GM12864 (cell line): ENCODE measurements at regions not wholly inside any gene's neighbourhood (a gene's known extent, or its start where the extent isn't known, plus 50 kb on each side); places are given as distances from the start of the nearest gene placed in this dataset.

Source experiments
- DNase-seq: peaks from one replicate; pipeline ENCODE4 v3.0.0-alpha.2; 2011; ENCODE audit warnings: low read depth
- H3K4me3 ChIP-seq: 2 replicates; pipeline ENCODE4 v1.5.1; 2011; ENCODE audit warnings: mild to moderate bottlenecking, low read depth, low read length, control low read depth
- TF ChIP-seq, protein P1 (sequence below): IDR thresholded peaks from 2 replicates; pipeline ENCODE4 v1.5.1; 2011; ENCODE audit warnings: low read depth, mild to moderate bottlenecking, moderate library complexity, low read length, control low read depth, inconsistent platforms; ENCODE audit errors: missing control alignments

DNA sequence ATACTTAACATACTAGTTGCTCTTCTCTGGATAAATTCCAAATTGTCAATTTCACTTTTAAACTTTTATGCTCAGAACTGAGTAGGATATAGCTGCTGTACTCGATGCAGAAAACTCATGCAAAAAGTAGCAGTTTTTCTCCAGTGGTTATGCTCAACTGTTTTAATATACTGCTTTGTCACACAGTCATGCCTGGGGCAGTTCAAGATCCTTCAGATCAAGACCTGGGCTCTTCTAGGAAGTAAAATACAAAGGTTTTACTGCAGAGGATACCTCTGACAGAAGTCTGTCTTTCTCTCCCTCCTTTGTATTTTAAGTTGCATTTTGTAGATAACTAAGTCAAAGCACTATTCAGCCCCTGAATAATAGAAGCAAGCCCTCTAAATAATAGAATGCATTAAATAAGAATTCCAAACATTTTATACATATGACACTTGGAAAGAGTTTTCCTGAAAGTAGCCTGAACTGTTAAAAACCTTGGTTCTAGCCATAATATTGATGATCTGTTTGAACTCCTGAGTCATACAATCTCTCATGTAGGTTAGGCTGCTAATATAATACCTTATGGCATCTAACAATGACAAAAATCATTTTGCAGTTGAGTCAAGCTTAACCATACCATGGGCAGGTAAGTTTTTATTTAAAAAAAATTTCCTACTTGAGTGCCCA, 183.3 kb upstream of the TRIB2 start:
- no peak overlapping the region for H3K4me3 ChIP-seq

DNA sequence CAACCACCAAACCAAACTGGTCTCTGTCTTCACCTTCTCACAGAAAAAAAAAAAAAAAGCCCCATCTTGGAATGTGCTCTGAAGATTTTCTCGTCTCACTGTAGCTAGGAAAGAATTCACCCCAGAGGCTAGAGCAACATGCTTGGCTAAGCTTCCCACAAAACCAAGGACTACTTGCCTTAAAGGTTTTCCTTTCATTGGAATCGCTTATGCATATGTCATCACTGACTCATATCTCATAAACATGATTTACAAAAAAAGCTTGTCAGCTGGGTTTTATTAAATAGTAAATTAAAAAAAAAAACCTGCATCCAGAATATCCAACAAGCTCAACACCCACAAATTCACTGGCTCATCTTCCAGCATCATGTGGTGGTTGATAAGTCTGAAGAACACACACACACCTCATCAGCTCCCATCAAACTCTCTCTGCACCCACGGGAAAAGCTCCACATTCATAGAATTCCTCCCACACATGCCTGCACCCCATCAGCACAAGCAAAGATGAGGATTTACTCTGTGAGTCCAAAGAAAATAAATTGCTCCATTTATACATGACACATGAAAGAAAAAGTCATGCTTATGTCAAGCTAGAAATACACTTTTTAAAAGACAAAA, 182.0 kb upstream of the TRIB2 start:
- DNase-seq, result no peak
- TF ChIP-seq, protein P1, sequence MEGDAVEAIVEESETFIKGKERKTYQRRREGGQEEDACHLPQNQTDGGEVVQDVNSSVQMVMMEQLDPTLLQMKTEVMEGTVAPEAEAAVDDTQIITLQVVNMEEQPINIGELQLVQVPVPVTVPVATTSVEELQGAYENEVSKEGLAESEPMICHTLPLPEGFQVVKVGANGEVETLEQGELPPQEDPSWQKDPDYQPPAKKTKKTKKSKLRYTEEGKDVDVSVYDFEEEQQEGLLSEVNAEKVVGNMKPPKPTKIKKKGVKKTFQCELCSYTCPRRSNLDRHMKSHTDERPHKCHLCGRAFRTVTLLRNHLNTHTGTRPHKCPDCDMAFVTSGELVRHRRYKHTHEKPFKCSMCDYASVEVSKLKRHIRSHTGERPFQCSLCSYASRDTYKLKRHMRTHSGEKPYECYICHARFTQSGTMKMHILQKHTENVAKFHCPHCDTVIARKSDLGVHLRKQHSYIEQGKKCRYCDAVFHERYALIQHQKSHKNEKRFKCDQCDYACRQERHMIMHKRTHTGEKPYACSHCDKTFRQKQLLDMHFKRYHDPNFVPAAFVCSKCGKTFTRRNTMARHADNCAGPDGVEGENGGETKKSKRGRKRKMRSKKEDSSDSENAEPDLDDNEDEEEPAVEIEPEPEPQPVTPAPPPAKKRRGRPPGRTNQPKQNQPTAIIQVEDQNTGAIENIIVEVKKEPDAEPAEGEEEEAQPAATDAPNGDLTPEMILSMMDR, result no peak
- H3K4me3 ChIP-seq, result no peak overlapping the region

More for the DNA sequence above, 183.3 kb upstream of the TRIB2 start:
- DNase-seq, result no peak
- TF ChIP-seq, protein P1, result no peak

DNA sequence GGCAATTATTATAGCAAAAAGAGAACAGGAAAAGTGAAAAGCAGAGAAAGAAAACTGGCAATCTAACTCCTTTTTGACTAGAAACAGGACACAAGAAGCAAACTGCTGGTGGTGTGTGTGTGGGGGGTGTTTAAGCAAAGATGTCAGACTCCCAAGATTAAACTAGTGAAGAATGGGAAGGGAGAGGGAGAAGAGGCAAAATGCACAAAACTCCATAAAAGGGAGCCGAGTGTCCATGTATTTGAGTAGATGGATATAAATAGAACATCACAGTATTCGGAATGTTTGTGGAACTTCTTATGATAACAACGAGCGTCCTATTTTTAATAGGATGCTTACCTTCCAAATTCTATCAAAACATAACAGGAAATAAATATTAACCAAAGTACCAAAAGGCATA, 179.8 kb upstream of the TRIB2 start:
- H3K4me3 ChIP-seq, result no peak overlapping the region
- TF ChIP-seq, protein P1, result no peak
- no peak for DNase-seq

DNA sequence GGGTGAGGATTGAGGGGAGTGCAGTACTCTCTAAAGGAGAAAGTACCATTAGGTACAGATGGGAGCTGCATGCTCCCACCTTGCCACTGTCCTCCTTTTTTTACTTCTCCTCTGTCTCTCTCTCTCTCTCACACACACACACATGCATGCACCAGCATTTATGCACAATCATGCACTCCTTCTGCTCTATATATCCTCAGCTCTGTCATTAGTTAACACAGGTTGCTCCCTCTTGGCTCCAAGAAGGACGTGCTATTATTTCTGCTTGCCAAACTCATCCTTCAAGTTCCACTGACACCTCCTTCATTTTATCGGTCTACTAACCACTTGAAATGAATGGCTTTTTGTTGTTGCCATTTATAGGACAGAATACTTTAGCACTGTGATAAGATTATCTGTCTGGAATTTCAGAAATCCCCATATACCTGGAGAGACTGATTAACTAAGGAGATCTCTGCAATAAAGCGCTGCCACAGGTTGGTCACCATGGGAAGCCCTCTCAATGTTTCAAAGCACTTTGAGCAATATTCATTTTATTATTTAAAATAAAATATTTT, 178.5 kb upstream of the TRIB2 start:
- TF ChIP-seq, protein P1, result no peak
- no peak overlapping the region for H3K4me3 ChIP-seq
- DNase-seq, result no peak

DNA sequence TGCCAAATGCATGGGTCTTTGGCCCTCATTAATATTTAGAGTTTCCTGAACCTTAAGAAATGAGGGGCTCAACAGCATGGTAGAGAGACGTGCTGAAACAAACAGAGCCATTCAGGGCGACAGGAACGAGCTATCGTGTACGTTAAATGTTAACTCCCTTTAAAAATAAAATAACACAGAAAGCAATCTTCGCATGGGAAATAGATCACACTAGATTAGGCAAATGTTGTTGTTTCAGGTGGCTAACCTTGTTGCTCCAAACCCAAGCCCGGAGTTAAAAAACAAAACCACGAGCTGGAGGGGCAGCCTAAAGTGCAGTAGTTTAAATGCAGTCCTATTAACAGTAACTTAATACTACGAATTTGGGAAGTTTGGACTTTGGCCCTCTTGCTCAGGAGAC, 177.4 kb upstream of the TRIB2 start:
- TF ChIP-seq, protein P1, result no peak
- no peak overlapping the region for H3K4me3 ChIP-seq
- no peak for DNase-seq

DNA sequence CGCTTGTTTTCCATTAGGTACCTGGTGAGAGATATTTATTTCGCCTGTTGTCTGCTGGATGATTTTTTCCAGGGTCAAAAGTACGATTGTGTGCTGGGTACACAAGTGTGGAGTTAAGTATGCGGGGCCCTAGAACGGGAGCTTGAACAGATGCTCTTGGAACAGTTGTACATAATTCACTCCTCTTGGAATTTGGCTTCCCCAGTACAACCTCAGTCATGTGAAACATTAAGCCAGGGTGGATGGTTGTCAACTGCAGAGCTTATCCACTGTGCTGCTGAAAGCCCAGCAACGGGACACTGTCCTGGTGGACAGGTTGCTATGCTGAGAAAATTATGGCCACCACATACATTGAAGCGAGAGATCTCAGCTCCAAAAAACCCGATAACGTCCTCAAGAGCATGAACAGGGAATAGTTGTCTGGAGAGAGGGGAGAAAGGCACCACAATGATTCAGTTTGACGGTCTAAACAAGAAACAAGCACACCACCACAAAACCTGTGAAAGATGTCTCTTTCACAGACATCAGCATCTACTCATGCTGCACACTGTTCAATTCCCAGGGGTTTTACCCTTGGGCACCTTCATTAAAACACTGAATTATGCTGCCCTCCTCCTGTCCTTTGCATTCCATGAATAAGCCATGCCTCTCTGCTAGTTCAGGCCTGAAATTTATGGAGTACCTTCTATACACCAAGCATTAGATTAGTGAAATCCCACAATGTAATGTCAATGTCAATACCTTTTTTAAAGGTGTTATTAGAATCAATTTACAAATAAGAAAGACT, 176.8 kb upstream of the TRIB2 start:
- H3K4me3 ChIP-seq, result no peak overlapping the region
- TF ChIP-seq, protein P1, result no peak
- DNase-seq, result no peak
